Neural crest cell (in vitro differentiated cells): ENCODE measurements at regions not wholly inside any gene's neighbourhood (a gene's known extent, or its start where the extent isn't known, plus 50 kb on each side); places are given as distances from the start of the nearest gene placed in this dataset.

Experiments used
- DNase-seq: peaks from one replicate; pipeline ENCODE4 v3.0.0; 2021; ENCODE audit warnings: low read depth, mixed read lengths, low spot score
- H3K27ac Mint-ChIP-seq: one replicate; pipeline ENCODE4 v1.8.0; 2021; ENCODE audit warnings: mild to moderate bottlenecking, mixed read lengths; ENCODE audit not compliant: unreplicated experiment
- H3K27me3 Mint-ChIP-seq: 2 replicates; pipeline ENCODE4 v1.8.0; 2021; ENCODE audit warnings: low read depth, mild to moderate bottlenecking, mixed read lengths
- H3K36me3 Mint-ChIP-seq: 2 replicates; pipeline ENCODE4 v1.8.0; 2021; ENCODE audit warnings: low read depth, mild to moderate bottlenecking, mixed read lengths
- H3K4me1 Mint-ChIP-seq: 2 replicates; pipeline ENCODE4 v1.8.0; 2021; ENCODE audit warnings: mixed read lengths
- H3K4me3 Mint-ChIP-seq: one replicate; pipeline ENCODE4 v1.8.0; 2021; ENCODE audit warnings: mild to moderate bottlenecking, mixed read lengths
- H3K9me3 Mint-ChIP-seq: 2 replicates; pipeline ENCODE4 v1.8.0; 2021; ENCODE audit warnings: mixed read lengths
- TF ChIP-seq, protein P1 (sequence below): fragments of 200-600 bp; sonication (generic); conservative IDR thresholded peaks from 2 replicates; pipeline ENCODE4 v1.5.0; 2021; ENCODE audit warnings: antibody characterized with exemption, mild to moderate bottlenecking

DNA sequence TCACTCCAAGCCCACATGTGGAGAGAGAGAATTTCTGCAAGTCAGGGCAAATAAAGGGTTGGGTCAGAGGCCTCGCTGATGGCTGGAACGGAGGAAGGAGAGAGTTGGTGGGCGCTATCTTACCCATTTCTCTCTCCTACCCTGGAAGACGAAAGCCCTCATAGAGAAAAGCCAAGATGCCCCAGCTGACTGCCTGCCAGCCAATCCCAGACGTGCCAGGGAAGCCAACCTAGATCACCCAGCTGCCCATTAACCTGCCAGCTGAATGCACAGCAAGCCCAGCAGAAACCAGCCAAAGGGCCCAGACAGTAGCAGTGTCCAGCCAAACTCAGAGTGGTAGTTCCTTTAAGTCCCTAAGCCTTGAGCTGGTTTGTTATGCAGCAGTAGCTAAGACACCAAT lies 167.0 kb upstream of the ZNF507 start:
- DNase-seq: no peak
- Mint-ChIP-seq H3K27ac (no peak overlapping the region), H3K27me3 (peaks cover 18% of the 10 kb centered on the region), H3K4me1 (no peaks in the 10 kb centered on the region), H3K9me3 (no peaks in the 10 kb centered on the region), H3K36me3 (no peaks in the 10 kb centered on the region), H3K4me3 (no peak overlapping the region)
- TF ChIP-seq, protein P1, sequence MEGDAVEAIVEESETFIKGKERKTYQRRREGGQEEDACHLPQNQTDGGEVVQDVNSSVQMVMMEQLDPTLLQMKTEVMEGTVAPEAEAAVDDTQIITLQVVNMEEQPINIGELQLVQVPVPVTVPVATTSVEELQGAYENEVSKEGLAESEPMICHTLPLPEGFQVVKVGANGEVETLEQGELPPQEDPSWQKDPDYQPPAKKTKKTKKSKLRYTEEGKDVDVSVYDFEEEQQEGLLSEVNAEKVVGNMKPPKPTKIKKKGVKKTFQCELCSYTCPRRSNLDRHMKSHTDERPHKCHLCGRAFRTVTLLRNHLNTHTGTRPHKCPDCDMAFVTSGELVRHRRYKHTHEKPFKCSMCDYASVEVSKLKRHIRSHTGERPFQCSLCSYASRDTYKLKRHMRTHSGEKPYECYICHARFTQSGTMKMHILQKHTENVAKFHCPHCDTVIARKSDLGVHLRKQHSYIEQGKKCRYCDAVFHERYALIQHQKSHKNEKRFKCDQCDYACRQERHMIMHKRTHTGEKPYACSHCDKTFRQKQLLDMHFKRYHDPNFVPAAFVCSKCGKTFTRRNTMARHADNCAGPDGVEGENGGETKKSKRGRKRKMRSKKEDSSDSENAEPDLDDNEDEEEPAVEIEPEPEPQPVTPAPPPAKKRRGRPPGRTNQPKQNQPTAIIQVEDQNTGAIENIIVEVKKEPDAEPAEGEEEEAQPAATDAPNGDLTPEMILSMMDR: no peak

DNA sequence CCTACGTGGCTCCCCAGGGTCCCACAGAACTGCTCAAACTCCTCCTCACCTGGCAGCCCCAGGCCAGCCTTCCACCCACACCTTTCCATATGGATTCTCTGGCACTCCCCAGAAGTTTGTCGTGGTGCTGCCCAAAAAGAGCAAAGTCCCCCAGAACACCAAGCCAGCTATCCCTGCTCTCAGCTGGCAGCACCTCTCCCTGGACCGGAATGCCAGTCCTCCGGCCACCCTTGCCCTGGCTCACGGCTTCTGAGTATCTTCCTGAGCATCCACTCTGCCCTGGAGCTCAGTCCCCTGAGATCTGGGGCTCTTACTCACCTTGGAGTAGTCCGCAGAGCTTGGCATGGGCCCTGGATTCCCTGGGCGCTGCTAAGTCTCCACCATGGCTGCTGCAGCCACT lies 166.5 kb upstream of the ZNF507 start:
- no peak overlapping the region for H3K4me3 Mint-ChIP-seq
- H3K36me3 Mint-ChIP-seq: no peaks in the 10 kb centered on the region
- no peaks in the 10 kb centered on the region for H3K4me1 Mint-ChIP-seq
- TF ChIP-seq, protein P1: no peak
- no peaks in the 10 kb centered on the region for H3K9me3 Mint-ChIP-seq
- H3K27ac Mint-ChIP-seq: no peak overlapping the region
- no peak for DNase-seq
- peaks cover 18% of the 10 kb centered on the region for H3K27me3 Mint-ChIP-seq

DNA sequence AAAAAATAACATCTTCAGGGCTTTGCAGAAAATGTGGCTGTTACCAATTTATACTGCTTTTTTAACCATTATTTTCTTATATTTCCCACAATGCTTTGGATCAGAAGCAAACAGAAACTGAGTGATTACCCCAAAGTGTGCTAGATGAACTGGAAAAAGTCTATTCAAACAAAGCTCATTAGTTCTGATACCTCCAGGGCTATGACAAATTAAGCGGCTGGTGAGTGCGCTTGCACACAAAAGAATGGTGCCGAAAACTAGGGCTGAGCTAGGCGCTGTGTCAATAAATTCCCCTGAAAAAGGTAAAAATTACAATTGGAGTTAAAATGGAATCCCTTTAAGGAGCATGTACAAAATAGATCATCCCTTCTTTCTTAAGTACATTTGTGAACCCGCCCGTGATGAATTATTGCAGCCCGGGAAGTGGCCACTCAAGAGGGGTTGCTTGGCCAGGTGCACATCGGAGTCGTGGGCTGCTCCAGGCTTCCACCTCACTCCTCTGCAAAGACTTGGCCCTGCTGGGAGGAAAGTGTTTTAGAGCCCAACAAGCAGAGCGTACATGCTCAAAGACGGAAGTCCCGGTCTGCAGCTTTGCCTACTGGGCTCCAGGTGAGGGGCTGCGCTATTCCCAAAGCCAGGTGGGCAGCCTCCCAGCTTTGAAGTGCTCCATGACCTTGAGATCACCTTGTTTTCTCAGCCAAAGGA lies 164.0 kb upstream of the ZNF507 start:
- Mint-ChIP-seq H3K4me3 (no peak overlapping the region), H3K27ac (no peak overlapping the region), H3K9me3 (no peaks in the 10 kb centered on the region), H3K27me3 (peaks cover 7% of the 10 kb centered on the region), H3K4me1 (no peaks in the 10 kb centered on the region), H3K36me3 (no peaks in the 10 kb centered on the region)
- TF ChIP-seq, protein P1: no peak
- no peak for DNase-seq

DNA sequence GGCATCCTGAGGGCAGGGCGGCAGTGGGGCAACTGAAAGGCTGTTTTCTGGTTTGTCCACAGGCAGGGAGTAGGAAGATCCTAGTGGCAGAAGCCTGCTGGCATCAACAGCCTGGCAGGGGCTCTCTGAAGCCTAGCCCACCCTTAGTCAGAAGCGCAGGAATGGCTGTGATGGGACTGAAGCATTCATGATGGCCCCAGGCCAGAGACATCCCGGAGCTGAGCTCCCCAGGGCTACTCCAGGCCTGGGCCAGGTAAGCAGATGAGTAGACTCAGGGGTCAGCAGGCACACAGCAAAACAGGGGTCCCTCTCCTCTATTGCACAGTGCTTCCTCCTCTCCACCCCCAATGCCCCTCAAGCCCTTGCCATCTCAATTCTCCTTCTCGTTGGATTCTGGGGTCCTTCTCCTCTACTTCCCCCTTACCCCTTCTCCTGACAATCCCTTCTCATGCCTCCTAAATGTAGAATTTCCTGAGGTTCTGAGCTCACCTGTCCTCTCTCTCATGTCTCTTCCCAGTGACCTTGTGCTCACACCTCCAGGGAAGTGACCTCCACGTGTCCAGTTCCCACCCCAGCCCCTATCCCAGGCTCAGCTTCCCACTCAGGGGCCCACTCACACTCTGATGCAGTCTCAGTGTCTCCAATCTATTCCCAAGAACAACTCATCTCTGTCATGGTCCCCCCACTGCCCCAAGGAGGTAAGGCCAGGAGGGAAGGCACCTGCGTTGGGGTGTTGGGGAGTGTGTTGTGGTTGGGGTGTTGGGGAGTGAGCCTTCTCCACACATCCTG lies 158.7 kb upstream of the ZNF507 start:
- no peak overlapping the region for H3K4me3 Mint-ChIP-seq
- no peaks in the 10 kb centered on the region for H3K4me1 Mint-ChIP-seq
- H3K27ac Mint-ChIP-seq: no peak overlapping the region
- no peak for DNase-seq
- H3K9me3 Mint-ChIP-seq: no peaks in the 10 kb centered on the region
- no peaks in the 10 kb centered on the region for H3K36me3 Mint-ChIP-seq
- TF ChIP-seq, protein P1: no peak
- H3K27me3 Mint-ChIP-seq: peaks cover 39% of the 10 kb centered on the region

DNA sequence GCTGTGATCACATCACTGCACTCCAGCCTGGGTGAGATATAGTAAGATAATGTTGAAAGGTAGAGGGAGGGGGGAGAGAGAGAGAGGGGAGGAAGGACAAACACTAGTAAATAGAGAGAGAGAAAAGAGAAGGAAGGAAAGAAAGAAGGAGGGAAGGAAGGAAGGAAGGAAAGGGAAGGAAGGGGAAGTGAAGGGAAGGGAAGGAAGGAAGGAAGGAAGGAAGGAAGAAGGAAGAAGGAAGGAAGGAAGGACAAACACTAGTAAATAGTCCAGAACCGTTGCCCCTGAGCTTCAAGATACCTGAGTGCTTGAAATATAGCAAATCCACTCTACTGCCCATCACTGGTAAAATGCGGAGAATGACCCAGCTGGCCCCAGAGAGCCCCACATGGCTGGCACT lies 156.5 kb upstream of the ZNF507 start:
- no peak for DNase-seq
- Mint-ChIP-seq H3K27ac (no peak overlapping the region), H3K36me3 (no peaks in the 10 kb centered on the region), H3K9me3 (no peaks in the 10 kb centered on the region), H3K27me3 (peaks cover 49% of the 10 kb centered on the region), H3K4me3 (no peak overlapping the region), H3K4me1 (no peaks in the 10 kb centered on the region)
- TF ChIP-seq, protein P1: no peak
